SU-DHL-6 (cell line): ENCODE measurements at regions not wholly inside any gene's neighbourhood (a gene's known extent, or its start where the extent isn't known, plus 50 kb on each side); places are given as distances from the start of the nearest gene placed in this dataset.

ENCODE experiments used
- EZH2phosphoT487 ChIP-seq: fragments of 200-600 bp; sonication (generic), shearing (Covaris generic); conservative IDR thresholded peaks from 2 replicates; pipeline ENCODE4 v1.6.1; 2018; ENCODE audit warnings: mild to moderate bottlenecking, antibody characterized with exemption, low read length, moderate library complexity, mixed read lengths
- TF ChIP-seq, protein P1 (sequence below): fragments of 200-600 bp; sonication (generic); IDR thresholded peaks from one replicate; pipeline ENCODE4 v1.5.1; 2017; ENCODE audit warnings: antibody characterized with exemption, mild to moderate bottlenecking, low read length, moderate library complexity; ENCODE audit not compliant: insufficient read depth, poor library complexity, severe bottlenecking

DNA sequence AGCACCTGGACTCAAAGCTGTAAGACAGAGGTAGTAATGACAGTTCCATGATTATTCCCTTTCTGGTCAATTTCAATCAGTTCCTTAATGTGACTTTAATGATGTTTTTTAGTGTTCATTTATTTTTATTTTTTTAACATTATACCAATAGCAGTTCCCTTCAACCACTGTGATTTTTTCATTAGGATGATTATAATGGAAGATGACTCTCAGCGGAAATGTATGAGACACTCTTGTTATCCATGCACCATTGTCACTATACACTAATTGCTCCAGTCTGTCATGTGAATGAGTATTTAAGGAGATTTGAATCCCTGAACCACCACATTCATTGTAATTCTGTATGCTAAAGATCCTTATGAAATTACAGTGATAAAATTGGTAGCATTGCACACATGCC is 2102.3 kb upstream of the AGA start:
- TF ChIP-seq, protein P1, sequence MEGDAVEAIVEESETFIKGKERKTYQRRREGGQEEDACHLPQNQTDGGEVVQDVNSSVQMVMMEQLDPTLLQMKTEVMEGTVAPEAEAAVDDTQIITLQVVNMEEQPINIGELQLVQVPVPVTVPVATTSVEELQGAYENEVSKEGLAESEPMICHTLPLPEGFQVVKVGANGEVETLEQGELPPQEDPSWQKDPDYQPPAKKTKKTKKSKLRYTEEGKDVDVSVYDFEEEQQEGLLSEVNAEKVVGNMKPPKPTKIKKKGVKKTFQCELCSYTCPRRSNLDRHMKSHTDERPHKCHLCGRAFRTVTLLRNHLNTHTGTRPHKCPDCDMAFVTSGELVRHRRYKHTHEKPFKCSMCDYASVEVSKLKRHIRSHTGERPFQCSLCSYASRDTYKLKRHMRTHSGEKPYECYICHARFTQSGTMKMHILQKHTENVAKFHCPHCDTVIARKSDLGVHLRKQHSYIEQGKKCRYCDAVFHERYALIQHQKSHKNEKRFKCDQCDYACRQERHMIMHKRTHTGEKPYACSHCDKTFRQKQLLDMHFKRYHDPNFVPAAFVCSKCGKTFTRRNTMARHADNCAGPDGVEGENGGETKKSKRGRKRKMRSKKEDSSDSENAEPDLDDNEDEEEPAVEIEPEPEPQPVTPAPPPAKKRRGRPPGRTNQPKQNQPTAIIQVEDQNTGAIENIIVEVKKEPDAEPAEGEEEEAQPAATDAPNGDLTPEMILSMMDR = no peak
- no peak for TF ChIP-seq EZH2phosphoT487
